Kidney tubule cell (primary cell): ENCODE measurements at regions not wholly inside any gene's neighbourhood (a gene's known extent, or its start where the extent isn't known, plus 50 kb on each side); places are given as distances from the start of the nearest gene placed in this dataset.

ENCODE experiments used
- DNase-seq: peaks from one replicate; pipeline ENCODE4 v3.0.0-alpha.2; 2018; ENCODE audit warnings: low spot score

GRCh38 chr13:74669149-74669548 is 534.9 kb upstream of the KLF12 start:
- no peak for DNase-seq

GRCh38 chr13:74667656-74668203 is 533.5 kb upstream of the KLF12 start:
- DNase-seq, result no peak

GRCh38 chr13:74662905-74663304 is 528.7 kb upstream of the KLF12 start:
- no peak for DNase-seq

GRCh38 chr13:74661851-74662250 is 527.6 kb upstream of the KLF12 start:
- DNase-seq, result no peak

GRCh38 chr13:74657765-74658164 is 523.6 kb upstream of the KLF12 start:
- no peak for DNase-seq

- DNase-seq, result no peak
These were observed 516.9 kb upstream of the KLF12 start for GRCh38 chr13:74651121-74651520.

- DNase-seq, result no peak
These were observed 513.8 kb upstream of the KLF12 start for GRCh38 chr13:74647991-74648390.

GRCh38 chr13:74647211-74647610 is 513.0 kb upstream of the KLF12 start:
- no peak for DNase-seq

GRCh38 chr13:74646091-74646490 is 511.9 kb upstream of the KLF12 start:
- DNase-seq, result no peak

GRCh38 chr13:74645586-74645985 is 511.4 kb upstream of the KLF12 start:
- no peak for DNase-seq

GRCh38 chr13:74644229-74644628 is 510.0 kb upstream of the KLF12 start:
- DNase-seq, result peak; percentile 32

GRCh38 chr13:74641586-74641985 is 507.4 kb upstream of the KLF12 start:
- DNase-seq, result peak; percentile 41

GRCh38 chr13:74633734-74634133 is 499.5 kb upstream of the KLF12 start:
- no peak for DNase-seq

GRCh38 chr13:74629985-74630384 is 495.8 kb upstream of the KLF12 start:
- DNase-seq, result no peak

- no peak for DNase-seq
These were observed 491.3 kb upstream of the KLF12 start for GRCh38 chr13:74625541-74625940.

- no peak for DNase-seq
These were observed 489.6 kb upstream of the KLF12 start for GRCh38 chr13:74623761-74624160.

- DNase-seq, result no peak
These were observed 488.1 kb upstream of the KLF12 start for GRCh38 chr13:74622284-74622683.

- no peak for DNase-seq
These were observed 486.5 kb upstream of the KLF12 start for GRCh38 chr13:74620711-74621110.

GRCh38 chr13:74620308-74620707 is 486.1 kb upstream of the KLF12 start:
- no peak for DNase-seq

- no peak for DNase-seq
These were observed 463.3 kb upstream of the KLF12 start for GRCh38 chr13:74597526-74597925.

GRCh38 chr13:74596691-74597090 is 462.5 kb upstream of the KLF12 start:
- DNase-seq, result no peak

- DNase-seq, result no peak
These were observed 459.5 kb upstream of the KLF12 start for GRCh38 chr13:74593688-74594087.

GRCh38 chr13:74586847-74587246 is 452.6 kb upstream of the KLF12 start:
- DNase-seq, result no peak

GRCh38 chr13:74576420-74576819 is 442.2 kb upstream of the KLF12 start:
- no peak for DNase-seq

- DNase-seq, result peak; percentile 27
These were observed 441.5 kb upstream of the KLF12 start for GRCh38 chr13:74575729-74576125.
